H1 (cell line): ENCODE measurements at regions not wholly inside any gene's neighbourhood (a gene's known extent, or its start where the extent isn't known, plus 50 kb on each side); places are given as distances from the start of the nearest gene placed in this dataset.

Experiments used
- CTCF ChIA-PET: fragments of 300-600 bp; sonication (Branson Sonifier 250); formaldehyde crosslinking; loops from one replicate; lab custom pipeline; 2021; ENCODE audit not compliant: partially characterized antibody; lab: Charles Lee
- POLR2A ChIA-PET: fragments of 300-600 bp; sonication (Branson Sonifier 250); formaldehyde crosslinking; loops from one replicate; lab custom pipeline; 2021; ENCODE audit warnings: inconsistent platforms; ENCODE audit not compliant: partially characterized antibody; lab: Charles Lee
- DNase-seq, 2 experiments: peaks; one replicate each; pipeline versions ENCODE4 v3.0.0 to v3.0.0-alpha.2; 2010 to 2022; ENCODE audit warnings: low spot score in 2 of 2, low read depth in 1 of 2, mixed read lengths in 1 of 2
- FAIRE-seq: peaks from 2 replicates; lab custom pipeline; 2011; peaks lifted over from hg19 to GRCh38; lab: Jason Lieb, UNC
- H2AFZ ChIP-seq: 2 replicates; pipeline ENCODE4 v1.8.1; 2012; ENCODE audit warnings: low read length, inconsistent platforms
- H2AK5ac ChIP-seq: 2 replicates; pipeline ENCODE4 v1.6.1; 2013; ENCODE audit warnings: low read depth, low read length
- H2BK120ac ChIP-seq: replicated peaks from 2 replicates; pipeline ENCODE3; 2013; ENCODE audit warnings: low read depth, low read length, inconsistent platforms
- H2BK12ac ChIP-seq: 2 replicates; pipeline ENCODE4 v1.6.1; 2013; ENCODE audit warnings: low read depth, low read length
- H2BK15ac ChIP-seq: 2 replicates; pipeline ENCODE4 v1.6.1; 2013; ENCODE audit warnings: low read length
- H2BK20ac ChIP-seq: 2 replicates; pipeline ENCODE4 v1.6.1; 2013; ENCODE audit warnings: low read length
- H2BK5ac ChIP-seq: 2 replicates; pipeline ENCODE4 v1.6.1; 2013; ENCODE audit warnings: low read depth, low read length
- H3K14ac ChIP-seq: 2 replicates; pipeline ENCODE4 v1.6.1; 2013; ENCODE audit warnings: inconsistent platforms; ENCODE audit not compliant: insufficient read length
- H3K18ac ChIP-seq: 2 replicates; pipeline ENCODE4 v1.6.1; 2013; ENCODE audit warnings: low read length; ENCODE audit errors: extremely low read depth
- H3K23ac ChIP-seq: 2 replicates; pipeline ENCODE4 v1.6.1; 2013; ENCODE audit warnings: inconsistent platforms; ENCODE audit not compliant: insufficient read length
- H3K23me2 ChIP-seq: 2 replicates; pipeline ENCODE4 v1.6.1; 2013; ENCODE audit warnings: low read depth, low read length
- H3K27ac ChIP-seq: 2 replicates; pipeline ENCODE4 v1.6.1; 2011; ENCODE audit warnings: low read depth, low read length, inconsistent platforms
- H3K27me3 ChIP-seq, 4 experiments: replicated peaks in 1 of 4; 1 replicate in 1 of 4; 2 replicates in 3 of 4; pipeline versions ENCODE4 v1.6.1 to v1.8.1; 2011 to 2013; ENCODE audit warnings: low read length in 3 of 4, mild to moderate bottlenecking in 3 of 4, inconsistent platforms in 2 of 4, mixed read lengths in 2 of 4, moderate library complexity in 1 of 4; ENCODE audit not compliant: control insufficient read depth in 3 of 4, insufficient read depth in 3 of 4; ENCODE audit errors: extremely low read depth in 1 of 4
- H3K36me3 ChIP-seq, 4 experiments: 2 replicates each; pipeline versions ENCODE4 v1.6.1 to v1.8.1; 2011 to 2013; ENCODE audit warnings: mild to moderate bottlenecking in 4 of 4, low read length in 3 of 4, moderate library complexity in 2 of 4, control low read depth in 1 of 4, inconsistent platforms in 1 of 4; ENCODE audit not compliant: insufficient read depth in 4 of 4, control insufficient read depth in 2 of 4
- H3K4ac ChIP-seq: replicated peaks from 2 replicates; pipeline ENCODE3; 2013; ENCODE audit warnings: low read length, low read depth, mixed read lengths, inconsistent platforms; ENCODE audit not compliant: insufficient read length
- H3K4me1 ChIP-seq, 4 experiments: replicated peaks in 1 of 4; 1 replicate in 1 of 4; 2 replicates in 3 of 4; pipeline versions ENCODE4 v1.6.1 to v1.8.1; 2011 to 2013; ENCODE audit warnings: low read length in 3 of 4, inconsistent platforms in 2 of 4, mixed read lengths in 1 of 4; ENCODE audit not compliant: insufficient read depth in 4 of 4, control insufficient read depth in 3 of 4
- H3K4me2 ChIP-seq, 2 experiments: 2 replicates each; pipeline versions ENCODE4 v1.6.1 to v1.8.1; 2011 to 2013; ENCODE audit warnings: low read depth in 2 of 2, low read length in 2 of 2, control low read depth in 1 of 2, inconsistent platforms in 1 of 2, mild to moderate bottlenecking in 1 of 2; ENCODE audit not compliant: insufficient read depth in 1 of 2
- H3K4me3 ChIP-seq, 4 experiments: fragments of 200-600, 300-600 bp in 1 of 4; sonication (generic), shearing (Covaris generic), sonication (Bioruptor Twin) in 1 of 4; 2 replicates each; pipeline versions ENCODE4 v1.5.1 to v1.8.1; 2011 to 2016; ENCODE audit warnings: low read length in 4 of 4, low read depth in 3 of 4, control low read depth in 2 of 4, inconsistent platforms in 2 of 4, mild to moderate bottlenecking in 2 of 4, mixed read lengths in 1 of 4, moderate library complexity in 1 of 4; ENCODE audit not compliant: insufficient read depth in 2 of 4; ENCODE audit errors: extremely low read depth in 1 of 4
- H3K56ac ChIP-seq: replicated peaks from 2 replicates; pipeline ENCODE3; 2013; ENCODE audit warnings: low read depth, mild to moderate bottlenecking, mixed read lengths, low read length, inconsistent platforms; ENCODE audit not compliant: insufficient read length
- H3K79me1 ChIP-seq: 2 replicates; pipeline ENCODE4 v1.6.1; 2013; ENCODE audit warnings: low read depth, low read length, control low read depth
- H3K79me2 ChIP-seq, 2 experiments: 2 replicates each; pipeline versions ENCODE4 v1.6.1 to v1.8.1; 2012 to 2013; ENCODE audit warnings: low read length in 2 of 2, mild to moderate bottlenecking in 2 of 2, inconsistent platforms in 1 of 2; ENCODE audit not compliant: insufficient read depth in 2 of 2, control insufficient read depth in 1 of 2
- H3K9ac ChIP-seq, 4 experiments: replicated peaks in 1 of 4; 1 replicate in 1 of 4; 2 replicates in 3 of 4; pipeline versions ENCODE4 v1.6.1 to v1.8.1; 2011 to 2013; ENCODE audit warnings: low read depth in 3 of 4, low read length in 3 of 4, control low read depth in 2 of 4, mild to moderate bottlenecking in 2 of 4, moderate library complexity in 2 of 4, inconsistent platforms in 1 of 4; ENCODE audit errors: extremely low read depth in 1 of 4
- H3K9me3 ChIP-seq, 2 experiments: 2 replicates each; pipeline versions ENCODE4 v1.6.1 to v1.8.1; 2012 to 2013; ENCODE audit warnings: mild to moderate bottlenecking in 2 of 2, moderate library complexity in 2 of 2, control low read depth in 1 of 2, inconsistent platforms in 1 of 2, low read depth in 1 of 2, low read length in 1 of 2, mixed read lengths in 1 of 2; ENCODE audit not compliant: insufficient read depth in 2 of 2
- H4K20me1 ChIP-seq, 2 experiments: replicated peaks in 1 of 2; 2 replicates each; pipeline versions ENCODE3 to v1.8.1; 2011 to 2013; ENCODE audit warnings: inconsistent platforms in 2 of 2, low read length in 2 of 2, mild to moderate bottlenecking in 1 of 2; ENCODE audit not compliant: insufficient read depth in 2 of 2, control insufficient read depth in 1 of 2
- H4K5ac ChIP-seq: 2 replicates; pipeline ENCODE4 v1.6.1; 2013; ENCODE audit warnings: low read length, low read depth, mixed read lengths, inconsistent platforms; ENCODE audit not compliant: insufficient read length
- H4K8ac ChIP-seq: 2 replicates; pipeline ENCODE4 v1.8.0; 2013; ENCODE audit warnings: mild to moderate bottlenecking, moderate library complexity, low read length, inconsistent platforms; ENCODE audit not compliant: insufficient read depth; ENCODE audit errors: extremely low read depth
- H4K91ac ChIP-seq: replicated peaks from 2 replicates; pipeline ENCODE3; 2013; ENCODE audit warnings: low read length, mixed read lengths, inconsistent platforms; ENCODE audit not compliant: insufficient read length
- BCL11A ChIP-seq, 2 experiments: IDR thresholded peaks; one replicate each; pipeline ENCODE4 v1.6.1; 2011; ENCODE audit warnings: low read depth in 2 of 2, low read length in 2 of 2, mild to moderate bottlenecking in 2 of 2
- CTBP2 ChIP-seq: IDR thresholded peaks from 2 replicates; pipeline ENCODE4 v1.7.0; 2011; ENCODE audit warnings: borderline replicate concordance, mild to moderate bottlenecking, moderate library complexity, mixed read lengths, low read length; ENCODE audit not compliant: insufficient read depth, insufficient read length

- Histone ChIP-seq H4K5ac (no peak overlapping the region), H3K9me3 (no peaks in the 10 kb centered on the region), H3K23ac (no peak overlapping the region), H2BK5ac (no peak overlapping the region), H3K4ac (no peak overlapping the region)
- TF ChIP-seq CTBP2 (no peak), BCL11A (IDR thresholded peaks at IDR 0.05; ENCODE audit: low read depth in 2 of 2, low read length in 2 of 2) (no peak)
- TF ChIP-seq, all 59 proteins: peak for 0
- no peaks in the 10 kb centered on the region for H3K23me2 ChIP-seq
- ChIA-PET CTCF (interaction anchor here (0.6 kb wide), 1 partner anchor 842 kb away, joined by 3 read pairs; no protein-coding TSS in a partner anchor), POLR2A (no interaction called here)
- no peak overlapping the region for H2BK15ac ChIP-seq
- H3K4me2 ChIP-seq: no peak overlapping the region
- no peaks in the 10 kb centered on the region for H3K79me1 ChIP-seq
- H2BK20ac ChIP-seq: no peak overlapping the region
- no peaks in the 10 kb centered on the region for H3K79me2 ChIP-seq
- H3K4me3 ChIP-seq: no peak overlapping the region
- no peak overlapping the region for H3K27ac ChIP-seq
- no peak overlapping the region for H2BK12ac ChIP-seq
- H3K9ac ChIP-seq: no peak overlapping the region
- FAIRE-seq (peak; percentile 32), DNase-seq (no peak)
- no peaks in the 10 kb centered on the region for H3K4me1 ChIP-seq
- no peak overlapping the region for H3K18ac ChIP-seq
- no peaks in the 10 kb centered on the region for H4K20me1 ChIP-seq
- H3K27me3 ChIP-seq: no peaks in the 10 kb centered on the region
- H2BK120ac ChIP-seq: no peak overlapping the region
- H3K56ac ChIP-seq: no peak overlapping the region
- no peak overlapping the region for H2AK5ac ChIP-seq
- no peaks in the 10 kb centered on the region for H3K36me3 ChIP-seq
- no peak overlapping the region for H4K91ac ChIP-seq
- H4K8ac ChIP-seq: no peak overlapping the region
- no peak overlapping the region for H2AFZ ChIP-seq
- H3K14ac ChIP-seq: no peak overlapping the region
Measured at GRCh38 chrX:117376460-117376859, 740.1 kb downstream of the KLHL13 start.
